NCI-H1436 (cell line): ENCODE measurements at regions not wholly inside any gene's neighbourhood (a gene's known extent, or its start where the extent isn't known, plus 50 kb on each side); places are given as distances from the start of the nearest gene placed in this dataset.

Experiments used
- DNase-seq: peaks from one replicate; lab custom pipeline; 2025; lab: John Stamatoyannopoulos, UW

GRCh38 chr21:43317959-43318358 lies 109.0 kb downstream of the SIK1 start:
- DNase-seq, result no peak

- DNase-seq, result no peak
These were observed 109.6 kb downstream of the SIK1 start for GRCh38 chr21:43317254-43317748.

- DNase-seq, result no peak
These were observed 110.6 kb downstream of the SIK1 start for GRCh38 chr21:43316156-43316845.

- DNase-seq, result no peak
These were observed 111.4 kb downstream of the SIK1 start for GRCh38 chr21:43315244-43316137.

- DNase-seq, result no peak
These were observed 113.0 kb downstream of the SIK1 start for GRCh38 chr21:43313939-43314405.

- DNase-seq, result no peak
These were observed 113.6 kb downstream of the SIK1 start for GRCh38 chr21:43313221-43313938.

GRCh38 chr21:43312751-43313169 lies 114.2 kb downstream of the SIK1 start:
- no peak for DNase-seq

- no peak for DNase-seq
These were observed 114.9 kb downstream of the SIK1 start for GRCh38 chr21:43312011-43312410.

- DNase-seq, result peak; percentile 51
These were observed 115.6 kb downstream of the SIK1 start for GRCh38 chr21:43311301-43311817.

- no peak for DNase-seq
These were observed 118.1 kb downstream of the SIK1 start for GRCh38 chr21:43308815-43309283.

- DNase-seq, result no peak
These were observed 118.7 kb downstream of the SIK1 start for GRCh38 chr21:43308101-43308814.

- DNase-seq, result no peak
These were observed 119.3 kb downstream of the SIK1 start for GRCh38 chr21:43307677-43308070.

GRCh38 chr21:43306911-43307676 lies 119.8 kb downstream of the SIK1 start:
- peak; percentile 57 for DNase-seq

- DNase-seq, result no peak
These were observed 120.5 kb downstream of the SIK1 start for GRCh38 chr21:43306391-43306790.

- DNase-seq, result no peak
These were observed 121.1 kb downstream of the SIK1 start for GRCh38 chr21:43305811-43306311.

- DNase-seq, result no peak
These were observed 121.6 kb downstream of the SIK1 start for GRCh38 chr21:43305336-43305665.

GRCh38 chr21:43304621-43305335 lies 122.2 kb downstream of the SIK1 start:
- DNase-seq, result no peak

GRCh38 chr21:43304206-43304605 lies 122.7 kb downstream of the SIK1 start:
- no peak for DNase-seq

GRCh38 chr21:43303275-43304178 lies 123.4 kb downstream of the SIK1 start:
- no peak for DNase-seq
